Activated CD4-positive, alpha-beta memory T cell treated with anti-CD3 and anti-CD28 coated beads for 36 hours (primary cell): ENCODE measurements at regions not wholly inside any gene's neighbourhood (a gene's known extent, or its start where the extent isn't known, plus 50 kb on each side); places are given as distances from the start of the nearest gene placed in this dataset.

ENCODE experiments used
- CTCF ChIA-PET: fragments of 350-600 bp; sonication (Branson Sonifier 250); formaldehyde crosslinking; loops from one replicate; lab custom pipeline; 2021; ENCODE audit warnings: antibody characterized with exemption, inconsistent platforms; lab: Charles Lee
- POLR2A ChIA-PET: fragments of 350-600 bp; sonication (Branson Sonifier 250); formaldehyde crosslinking; loops from one replicate; lab custom pipeline; 2021; ENCODE audit warnings: antibody characterized with exemption; lab: Charles Lee
- DNase-seq: peaks from one replicate; pipeline ENCODE4 v3.0.0-alpha.2; 2020
- H3K27ac Mint-ChIP-seq: one replicate; pipeline ENCODE4 v1.8.0; 2021; ENCODE audit warnings: mixed read lengths
- H3K27me3 Mint-ChIP-seq: one replicate; pipeline ENCODE4 v1.8.0; 2021; ENCODE audit warnings: mixed read lengths
- H3K36me3 Mint-ChIP-seq: one replicate; pipeline ENCODE4 v1.8.0; 2021; ENCODE audit warnings: mixed read lengths
- H3K4me1 Mint-ChIP-seq: one replicate; pipeline ENCODE4 v1.8.0; 2021; ENCODE audit warnings: low read depth, mixed read lengths
- H3K4me3 Mint-ChIP-seq: one replicate; pipeline ENCODE4 v1.8.0; 2021; ENCODE audit warnings: mild to moderate bottlenecking, mixed read lengths
- H3K9me3 Mint-ChIP-seq: one replicate; pipeline ENCODE4 v1.8.0; 2021; ENCODE audit warnings: mixed read lengths
- intact Hi-C: fragments of 100-400 bp; cut with micrococcal nuclease; formaldehyde crosslinking; loops from one replicate; pipeline ENCODE4 v1.15.1; 2023

GRCh38 chr2:22787745-22788144, 597.2 kb upstream of the KLHL29 start:
- Mint-ChIP-seq H3K27ac (no peak overlapping the region), H3K36me3 (no peaks in the 10 kb centered on the region), H3K27me3 (no peaks in the 10 kb centered on the region), H3K9me3 (peaks cover 3% of the 10 kb centered on the region), H3K4me3 (no peak overlapping the region), H3K4me1 (no peaks in the 10 kb centered on the region)
- ChIA-PET CTCF (interaction anchor here (0.6 kb wide), 1 partner anchor 997 kb away, joined by 3 read pairs; no protein-coding TSS in a partner anchor), POLR2A (no interaction called here)
- DNase-seq, result no peak
- intact Hi-C loops, result no loop called here

GRCh38 chr2:22788749-22789327, 596.1 kb upstream of the KLHL29 start:
- Mint-ChIP-seq H3K36me3 (no peaks in the 10 kb centered on the region), H3K4me1 (no peaks in the 10 kb centered on the region), H3K27me3 (no peaks in the 10 kb centered on the region), H3K27ac (no peak overlapping the region), H3K9me3 (peaks cover 3% of the 10 kb centered on the region), H3K4me3 (no peak overlapping the region)
- POLR2A ChIA-PET, result no interaction called here
- CTCF ChIA-PET, result no interaction called here
- intact Hi-C loops, result no loop called here
- DNase-seq, result no peak

- CTCF ChIA-PET, result no interaction called here
- Mint-ChIP-seq H3K4me3 (no peak overlapping the region), H3K4me1 (no peaks in the 10 kb centered on the region), H3K27me3 (no peaks in the 10 kb centered on the region), H3K9me3 (no peaks in the 10 kb centered on the region), H3K27ac (no peak overlapping the region), H3K36me3 (no peaks in the 10 kb centered on the region)
- DNase-seq, result no peak
- intact Hi-C loops, result no loop called here
- POLR2A ChIA-PET, result no interaction called here
Observed at GRCh38 chr2:22795287-22795866, 589.6 kb upstream of the KLHL29 start.

- intact Hi-C loops, result no loop called here
- H3K27ac Mint-ChIP-seq, result no peak overlapping the region
- CTCF ChIA-PET, result no interaction called here
- no peak overlapping the region for H3K4me3 Mint-ChIP-seq
- H3K4me1 Mint-ChIP-seq, result no peaks in the 10 kb centered on the region
- POLR2A ChIA-PET, result no interaction called here
- DNase-seq, result no peak
- H3K9me3 Mint-ChIP-seq, result no peaks in the 10 kb centered on the region
- no peaks in the 10 kb centered on the region for H3K36me3 Mint-ChIP-seq
- no peaks in the 10 kb centered on the region for H3K27me3 Mint-ChIP-seq
Observed at GRCh38 chr2:22798386-22798785, 586.6 kb upstream of the KLHL29 start.

GRCh38 chr2:22800412-22800811, 584.6 kb upstream of the KLHL29 start:
- DNase-seq, result no peak
- H3K4me3 Mint-ChIP-seq, result no peak overlapping the region
- peaks cover 11% of the 10 kb centered on the region for H3K9me3 Mint-ChIP-seq
- no peaks in the 10 kb centered on the region for H3K4me1 Mint-ChIP-seq
- intact Hi-C loops, result no loop called here
- H3K27me3 Mint-ChIP-seq, result no peaks in the 10 kb centered on the region
- no peak overlapping the region for H3K27ac Mint-ChIP-seq
- POLR2A ChIA-PET, result no interaction called here
- peaks cover under 1% of the 10 kb centered on the region for H3K36me3 Mint-ChIP-seq
- CTCF ChIA-PET, result no interaction called here

GRCh38 chr2:22801071-22801470, 583.9 kb upstream of the KLHL29 start:
- no peak overlapping the region for H3K4me3 Mint-ChIP-seq
- no peak for DNase-seq
- ChIA-PET CTCF (no interaction called here), POLR2A (no interaction called here)
- peaks cover 2% of the 10 kb centered on the region for H3K36me3 Mint-ChIP-seq
- no peak overlapping the region for H3K27ac Mint-ChIP-seq
- no peaks in the 10 kb centered on the region for H3K27me3 Mint-ChIP-seq
- H3K4me1 Mint-ChIP-seq, result no peaks in the 10 kb centered on the region
- intact Hi-C loops, result no loop called here
- H3K9me3 Mint-ChIP-seq, result peaks cover 18% of the 10 kb centered on the region

GRCh38 chr2:22801970-22802369, 583.0 kb upstream of the KLHL29 start:
- H3K27ac Mint-ChIP-seq, result no peak overlapping the region
- ChIA-PET CTCF (no interaction called here), POLR2A (no interaction called here)
- H3K4me3 Mint-ChIP-seq, result no peak overlapping the region
- intact Hi-C loops, result no loop called here
- no peaks in the 10 kb centered on the region for H3K27me3 Mint-ChIP-seq
- no peak for DNase-seq
- H3K36me3 Mint-ChIP-seq, result peaks cover 2% of the 10 kb centered on the region
- peaks cover 24% of the 10 kb centered on the region for H3K9me3 Mint-ChIP-seq
- H3K4me1 Mint-ChIP-seq, result no peaks in the 10 kb centered on the region

- Mint-ChIP-seq H3K9me3 (peaks cover 25% of the 10 kb centered on the region), H3K36me3 (peaks cover 2% of the 10 kb centered on the region), H3K27ac (no peak overlapping the region), H3K27me3 (no peaks in the 10 kb centered on the region), H3K4me3 (no peak overlapping the region), H3K4me1 (peaks cover 2% of the 10 kb centered on the region)
- ChIA-PET CTCF (no interaction called here), POLR2A (no interaction called here)
- intact Hi-C loops, result no loop called here
- DNase-seq, result no peak
Observed at GRCh38 chr2:22807872-22808271, 577.1 kb upstream of the KLHL29 start.

- intact Hi-C loops, result no loop called here
- ChIA-PET POLR2A (no interaction called here), CTCF (no interaction called here)
- H3K9me3 Mint-ChIP-seq, result peaks cover 12% of the 10 kb centered on the region
- H3K27ac Mint-ChIP-seq, result no peak overlapping the region
- H3K4me1 Mint-ChIP-seq, result peaks cover 2% of the 10 kb centered on the region
- H3K36me3 Mint-ChIP-seq, result no peaks in the 10 kb centered on the region
- DNase-seq, result no peak
- no peaks in the 10 kb centered on the region for H3K27me3 Mint-ChIP-seq
- no peak overlapping the region for H3K4me3 Mint-ChIP-seq
Observed at GRCh38 chr2:22810602-22811001, 574.4 kb upstream of the KLHL29 start.

- intact Hi-C loops, result no loop called here
- H3K27ac Mint-ChIP-seq, result no peak overlapping the region
- no peaks in the 10 kb centered on the region for H3K27me3 Mint-ChIP-seq
- no peaks in the 10 kb centered on the region for H3K9me3 Mint-ChIP-seq
- DNase-seq, result no peak
- H3K4me3 Mint-ChIP-seq, result no peak overlapping the region
- no peaks in the 10 kb centered on the region for H3K36me3 Mint-ChIP-seq
- peaks cover 2% of the 10 kb centered on the region for H3K4me1 Mint-ChIP-seq
- POLR2A ChIA-PET, result no interaction called here
- CTCF ChIA-PET, result interaction anchor here (0.6 kb wide), 1 partner anchor 41 kb away, joined by 3 read pairs; no protein-coding TSS in a partner anchor
Observed at GRCh38 chr2:22812065-22812680, 572.8 kb upstream of the KLHL29 start.

- intact Hi-C loops, result no loop called here
- H3K36me3 Mint-ChIP-seq, result no peaks in the 10 kb centered on the region
- no peak overlapping the region for H3K27ac Mint-ChIP-seq
- CTCF ChIA-PET, result no interaction called here
- H3K9me3 Mint-ChIP-seq, result peaks cover 2% of the 10 kb centered on the region
- POLR2A ChIA-PET, result no interaction called here
- no peak for DNase-seq
- no peaks in the 10 kb centered on the region for H3K27me3 Mint-ChIP-seq
- H3K4me1 Mint-ChIP-seq, result no peaks in the 10 kb centered on the region
- no peak overlapping the region for H3K4me3 Mint-ChIP-seq
Observed at GRCh38 chr2:22817197-22817596, 567.8 kb upstream of the KLHL29 start.

GRCh38 chr2:22821458-22821857, 563.5 kb upstream of the KLHL29 start:
- no peak overlapping the region for H3K27ac Mint-ChIP-seq
- POLR2A ChIA-PET, result no interaction called here

GRCh38 chr2:22822835-22823234, 562.1 kb upstream of the KLHL29 start:
- intact Hi-C loops, result no loop called here
- no peak for DNase-seq
- CTCF ChIA-PET, result no interaction called here

More at GRCh38 chr2:22821458-22821857, 563.5 kb upstream of the KLHL29 start:
- H3K9me3 Mint-ChIP-seq, result peaks cover 2% of the 10 kb centered on the region
- no peaks in the 10 kb centered on the region for H3K27me3 Mint-ChIP-seq
- intact Hi-C loops, result no loop called here
- no peaks in the 10 kb centered on the region for H3K36me3 Mint-ChIP-seq
- CTCF ChIA-PET, result no interaction called here
- no peaks in the 10 kb centered on the region for H3K4me1 Mint-ChIP-seq
- no peak for DNase-seq
- no peak overlapping the region for H3K4me3 Mint-ChIP-seq

More at GRCh38 chr2:22822835-22823234, 562.1 kb upstream of the KLHL29 start:
- Mint-ChIP-seq H3K4me1 (no peaks in the 10 kb centered on the region), H3K27ac (no peak overlapping the region), H3K9me3 (peaks cover 2% of the 10 kb centered on the region), H3K27me3 (no peaks in the 10 kb centered on the region), H3K36me3 (no peaks in the 10 kb centered on the region), H3K4me3 (no peak overlapping the region)
- POLR2A ChIA-PET, result no interaction called here
